ENCODE measurements at regions not wholly inside any gene's neighbourhood (a gene's known extent, or its start where the extent isn't known, plus 50 kb on each side); places are given as distances from the start of the nearest gene placed in this dataset.

- Mint-ChIP-seq H3K4me3 (ENCODE audit: unreplicated experiment) (no peak overlapping the region), H3K27me3 (ENCODE audit: insufficient read depth, unreplicated experiment) (no peaks in the 10 kb centered on the region), H3K4me1 (ENCODE audit: low read depth, unreplicated experiment) (peaks cover 35% of the 10 kb centered on the region), H3K36me3 (ENCODE audit: insufficient read depth, unreplicated experiment) (no peaks in the 10 kb centered on the region), H3K9me3 (ENCODE audit: unreplicated experiment) (peaks cover 10% of the 10 kb centered on the region), H3K27ac (ENCODE audit: unreplicated experiment) (no peak overlapping the region)
- Histone ChIP-seq H3K4me1 (peaks cover 19% of the 10 kb centered on the region), H3K36me3 (ENCODE audit: control insufficient read depth, insufficient read depth, low read length) (no peaks in the 10 kb centered on the region), H3K4me3 (ENCODE audit: low read depth, low read length) (no peak overlapping the region), H3K27me3 (replicated peaks; ENCODE audit: control insufficient read depth, insufficient read depth, low read length) (no peaks in the 10 kb centered on the region), H3K9me3 (no peaks in the 10 kb centered on the region)
- ChIA-PET POLR2A (no interaction called here), CTCF (no interaction called here)
- intact Hi-C loops (cut with micrococcal nuclease; ENCODE audit: unreplicated experiment), result no loop called here
- no TSS peak for BruUV-seq (replicated peaks)
- TF ChIP-seq, protein P1, sequence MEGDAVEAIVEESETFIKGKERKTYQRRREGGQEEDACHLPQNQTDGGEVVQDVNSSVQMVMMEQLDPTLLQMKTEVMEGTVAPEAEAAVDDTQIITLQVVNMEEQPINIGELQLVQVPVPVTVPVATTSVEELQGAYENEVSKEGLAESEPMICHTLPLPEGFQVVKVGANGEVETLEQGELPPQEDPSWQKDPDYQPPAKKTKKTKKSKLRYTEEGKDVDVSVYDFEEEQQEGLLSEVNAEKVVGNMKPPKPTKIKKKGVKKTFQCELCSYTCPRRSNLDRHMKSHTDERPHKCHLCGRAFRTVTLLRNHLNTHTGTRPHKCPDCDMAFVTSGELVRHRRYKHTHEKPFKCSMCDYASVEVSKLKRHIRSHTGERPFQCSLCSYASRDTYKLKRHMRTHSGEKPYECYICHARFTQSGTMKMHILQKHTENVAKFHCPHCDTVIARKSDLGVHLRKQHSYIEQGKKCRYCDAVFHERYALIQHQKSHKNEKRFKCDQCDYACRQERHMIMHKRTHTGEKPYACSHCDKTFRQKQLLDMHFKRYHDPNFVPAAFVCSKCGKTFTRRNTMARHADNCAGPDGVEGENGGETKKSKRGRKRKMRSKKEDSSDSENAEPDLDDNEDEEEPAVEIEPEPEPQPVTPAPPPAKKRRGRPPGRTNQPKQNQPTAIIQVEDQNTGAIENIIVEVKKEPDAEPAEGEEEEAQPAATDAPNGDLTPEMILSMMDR (IDR thresholded peaks at IDR 0.05; ENCODE audit: insufficient read depth in 1 of 2, low read depth in 1 of 2, low read length in 1 of 2, severe bottlenecking in 1 of 2, unreplicated experiment in 1 of 2), result no peak
- no peak for DNase-seq
These were observed 50.9 kb upstream of the SEMA3D start for GRCh38 chr7:85237721-85238120.

Data from Caco-2 (cell line).